Thoracic aorta (tissue), 2 donors: ENCODE measurements at regions not wholly inside any gene's neighbourhood (a gene's known extent, or its start where the extent isn't known, plus 50 kb on each side); places are given as distances from the start of the nearest gene placed in this dataset.

Experiments
- ATAC-seq: fragments of 150-250 bp; one replicate; pipeline ENCODE4 v1.8.0; 2017; ENCODE audit warnings: low read depth; ENCODE audit not compliant: insufficient number of reproducible peaks, low FRiP score
- DNase-seq: peaks from one replicate; pipeline ENCODE4 v3.0.0-alpha.2; 2020; ENCODE audit warnings: low spot score
- H3K27ac ChIP-seq, 2 donors: fragments of 200-600 bp; sonication (generic); 1 replicate in 1 of 2; 2 replicates in 1 of 2; pipeline ENCODE4 v1.5.1; 2016; ENCODE audit warnings: mild to moderate bottlenecking in 2 of 2, moderate library complexity in 2 of 2
- H3K27me3 ChIP-seq: fragments of 200-600 bp; sonication (generic); replicated peaks from 2 replicates; pipeline ENCODE4 v1.6.0; 2016; ENCODE audit warnings: mild to moderate bottlenecking; ENCODE audit not compliant: insufficient read depth
- H3K36me3 ChIP-seq: fragments of 200-600 bp; sonication (generic); one replicate; pipeline ENCODE4 v1.5.1; 2016
- H3K4me1 ChIP-seq, 2 donors: fragments of 200-600 bp; sonication (generic); 1 replicate in 1 of 2; 2 replicates in 1 of 2; pipeline versions ENCODE4 v1.5.1 to v1.6.0; 2016; ENCODE audit warnings: low read depth in 2 of 2, mild to moderate bottlenecking in 1 of 2; ENCODE audit not compliant: control insufficient read depth in 1 of 2
- H3K4me3 ChIP-seq: fragments of 200-600 bp; sonication (generic); 2 replicates; pipeline ENCODE4 v1.5.1; 2016; ENCODE audit warnings: mild to moderate bottlenecking
- H3K9me3 ChIP-seq: fragments of 200-600 bp; sonication (generic); 2 replicates; pipeline ENCODE4 v1.5.1; 2016
- TF ChIP-seq, protein P1 (sequence below): fragments of 200-600 bp; sonication (generic); IDR thresholded peaks from one replicate; pipeline ENCODE4 v1.5.1; 2019; ENCODE audit warnings: antibody characterized with exemption

DNA sequence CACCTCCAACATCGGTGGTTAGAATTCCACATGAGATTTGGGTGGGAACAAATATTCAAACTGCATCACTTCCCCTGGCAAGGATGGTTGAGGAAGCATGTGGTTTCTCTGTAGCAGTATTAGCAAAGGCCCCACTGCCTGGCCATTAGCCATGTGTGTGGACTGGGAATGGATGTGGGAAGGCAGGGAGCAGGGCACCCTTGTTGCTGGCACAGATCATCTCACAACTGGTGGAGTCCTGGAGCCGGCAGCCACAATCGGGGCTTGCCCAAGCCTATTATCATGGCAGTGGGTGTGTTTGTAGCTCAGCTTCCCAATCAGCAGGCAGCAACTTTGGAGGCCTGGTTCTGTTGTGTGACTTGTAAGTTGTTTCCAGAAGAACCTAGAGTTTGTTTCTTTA, 391.9 kb downstream of the DLEU7 start:
- Histone ChIP-seq H3K4me1 (peaks cover 3 to 34% of the 10 kb centered on the region in 2 donors), H3K4me3 (no peak overlapping the region), H3K27ac (no peak overlapping the region), H3K27me3 (no peaks in the 10 kb centered on the region), H3K36me3 (no peaks in the 10 kb centered on the region), H3K9me3 (no peaks in the 10 kb centered on the region)
- ATAC-seq (no peak), DNase-seq (no peak)
- TF ChIP-seq, protein P1, sequence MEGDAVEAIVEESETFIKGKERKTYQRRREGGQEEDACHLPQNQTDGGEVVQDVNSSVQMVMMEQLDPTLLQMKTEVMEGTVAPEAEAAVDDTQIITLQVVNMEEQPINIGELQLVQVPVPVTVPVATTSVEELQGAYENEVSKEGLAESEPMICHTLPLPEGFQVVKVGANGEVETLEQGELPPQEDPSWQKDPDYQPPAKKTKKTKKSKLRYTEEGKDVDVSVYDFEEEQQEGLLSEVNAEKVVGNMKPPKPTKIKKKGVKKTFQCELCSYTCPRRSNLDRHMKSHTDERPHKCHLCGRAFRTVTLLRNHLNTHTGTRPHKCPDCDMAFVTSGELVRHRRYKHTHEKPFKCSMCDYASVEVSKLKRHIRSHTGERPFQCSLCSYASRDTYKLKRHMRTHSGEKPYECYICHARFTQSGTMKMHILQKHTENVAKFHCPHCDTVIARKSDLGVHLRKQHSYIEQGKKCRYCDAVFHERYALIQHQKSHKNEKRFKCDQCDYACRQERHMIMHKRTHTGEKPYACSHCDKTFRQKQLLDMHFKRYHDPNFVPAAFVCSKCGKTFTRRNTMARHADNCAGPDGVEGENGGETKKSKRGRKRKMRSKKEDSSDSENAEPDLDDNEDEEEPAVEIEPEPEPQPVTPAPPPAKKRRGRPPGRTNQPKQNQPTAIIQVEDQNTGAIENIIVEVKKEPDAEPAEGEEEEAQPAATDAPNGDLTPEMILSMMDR: no peak

DNA sequence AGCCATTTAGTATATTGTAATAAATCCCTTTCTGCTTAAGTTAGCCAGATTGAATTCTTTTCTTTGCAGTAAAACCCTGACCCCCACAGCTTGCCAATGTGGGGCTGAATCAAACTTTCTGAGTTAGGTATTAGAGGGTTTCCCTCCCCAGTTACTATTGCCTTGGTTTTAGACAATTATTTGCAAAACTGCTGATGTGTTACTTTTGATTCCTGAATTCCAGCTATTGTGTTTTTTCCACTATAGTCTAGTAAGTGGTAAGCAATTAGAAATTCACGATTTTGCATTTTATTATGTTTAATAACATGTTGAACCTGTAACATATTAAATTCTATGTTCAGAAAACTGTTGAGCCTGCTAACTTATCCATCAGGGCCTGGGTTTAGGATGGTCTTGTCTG, 391.5 kb downstream of the DLEU7 start:
- H3K4me1 ChIP-seq: peaks cover 3 to 36% of the 10 kb centered on the region in 2 donors
- DNase-seq (no peak), ATAC-seq (no peak)
- no peaks in the 10 kb centered on the region for H3K9me3 ChIP-seq
- H3K27ac ChIP-seq: no peak overlapping the region
- TF ChIP-seq, protein P1: no peak
- H3K4me3 ChIP-seq: no peak overlapping the region
- no peaks in the 10 kb centered on the region for H3K36me3 ChIP-seq
- no peaks in the 10 kb centered on the region for H3K27me3 ChIP-seq

DNA sequence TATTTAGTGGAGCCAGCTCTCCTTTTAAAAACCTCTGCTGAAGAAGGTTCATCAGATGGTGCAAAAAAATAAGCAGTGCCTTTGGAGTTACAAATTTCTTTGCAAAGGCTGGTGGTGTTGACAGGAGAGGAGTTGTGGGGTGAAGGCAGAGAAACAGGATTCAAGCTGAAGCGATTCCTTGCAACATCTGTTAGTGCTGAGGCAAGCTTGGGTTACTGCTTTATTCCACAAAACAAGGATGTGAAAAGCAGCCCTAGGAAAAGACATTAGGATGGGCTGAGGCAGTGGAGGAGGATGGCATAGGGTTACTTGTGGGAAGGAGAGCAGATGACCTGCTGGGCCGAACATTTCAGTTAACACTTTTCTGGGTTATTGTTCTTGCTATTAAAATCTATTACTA, 390.7 kb downstream of the DLEU7 start:
- no peaks in the 10 kb centered on the region for H3K36me3 ChIP-seq
- no peak for ATAC-seq
- DNase-seq: no peak

DNA sequence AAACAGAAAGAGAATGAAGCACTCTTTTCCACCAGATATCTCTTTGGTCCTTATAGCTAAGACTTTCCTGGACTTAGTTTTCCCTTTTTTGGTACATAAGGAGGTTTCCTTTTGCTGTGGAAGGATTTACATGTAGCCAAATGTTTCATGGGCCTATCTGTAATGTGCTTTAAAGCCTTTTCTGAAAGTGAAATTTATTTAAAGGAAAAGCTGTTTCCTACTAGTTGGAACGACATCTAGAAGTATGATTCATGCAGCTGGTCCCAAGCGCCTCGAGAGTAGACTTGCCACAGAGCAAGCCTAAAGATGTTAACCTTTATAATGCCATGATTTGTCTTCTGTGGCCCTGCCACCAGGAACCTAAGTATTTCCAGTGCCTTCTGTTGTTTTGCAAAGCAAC, 390.3 kb downstream of the DLEU7 start:
- no peak overlapping the region for H3K4me3 ChIP-seq
- TF ChIP-seq, protein P1: no peak
- H3K36me3 ChIP-seq: no peaks in the 10 kb centered on the region
- peaks cover 3 to 36% of the 10 kb centered on the region in 2 donors for H3K4me1 ChIP-seq
- no peak for DNase-seq
- no peaks in the 10 kb centered on the region for H3K9me3 ChIP-seq
- no peak for ATAC-seq
- no peaks in the 10 kb centered on the region for H3K27me3 ChIP-seq
- peak overlapping the region; percentile 34 to 40 for H3K27ac ChIP-seq

More for the DNA sequence above, 390.7 kb downstream of the DLEU7 start:
- Histone ChIP-seq H3K9me3 (no peaks in the 10 kb centered on the region), H3K4me3 (no peak overlapping the region), H3K4me1 (peaks cover 3 to 36% of the 10 kb centered on the region in 2 donors), H3K27me3 (no peaks in the 10 kb centered on the region), H3K27ac (peak overlapping the region; percentile 34 to 40)
- TF ChIP-seq, protein P1: no peak

DNA sequence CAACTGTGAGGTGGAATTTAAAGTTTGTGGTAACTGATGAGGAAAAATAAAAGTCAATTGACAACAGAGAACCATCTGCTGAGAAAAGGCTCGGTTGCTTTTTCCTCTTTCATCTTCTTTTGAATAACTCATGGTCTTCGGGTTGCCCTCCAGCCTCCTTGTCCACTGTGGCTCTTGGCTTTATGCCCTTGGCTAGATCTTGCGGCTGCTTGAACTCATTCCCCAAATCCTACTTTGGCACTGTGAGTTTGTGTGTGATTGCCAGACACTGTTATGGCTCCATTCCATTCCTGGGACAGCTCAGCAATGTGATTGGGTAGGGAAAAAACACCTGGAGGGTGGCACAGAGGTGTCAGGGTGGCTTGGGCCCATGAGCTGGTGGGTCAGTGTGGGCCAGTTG, 387.4 kb downstream of the DLEU7 start:
- TF ChIP-seq, protein P1: no peak
- Histone ChIP-seq H3K36me3 (no peaks in the 10 kb centered on the region), H3K4me3 (no peak overlapping the region), H3K4me1 (peaks cover 3 to 36% of the 10 kb centered on the region in 2 donors), H3K27me3 (no peaks in the 10 kb centered on the region), H3K9me3 (no peaks in the 10 kb centered on the region), H3K27ac (no peak overlapping the region)
- DNase-seq (no peak), ATAC-seq (no peak)
